ENCODE measurements at regions not wholly inside any gene's neighbourhood (a gene's known extent, or its start where the extent isn't known, plus 50 kb on each side); places are given as distances from the start of the nearest gene placed in this dataset.
A peak's percentile ranks its signal among the peaks of the same experiment; 100 is the strongest.
"Not testable (repeated sequence)": the region's sequence is repeated elsewhere in the genome, so short reads cannot be mapped to it uniquely, and the experiment has no call there.

DNA sequence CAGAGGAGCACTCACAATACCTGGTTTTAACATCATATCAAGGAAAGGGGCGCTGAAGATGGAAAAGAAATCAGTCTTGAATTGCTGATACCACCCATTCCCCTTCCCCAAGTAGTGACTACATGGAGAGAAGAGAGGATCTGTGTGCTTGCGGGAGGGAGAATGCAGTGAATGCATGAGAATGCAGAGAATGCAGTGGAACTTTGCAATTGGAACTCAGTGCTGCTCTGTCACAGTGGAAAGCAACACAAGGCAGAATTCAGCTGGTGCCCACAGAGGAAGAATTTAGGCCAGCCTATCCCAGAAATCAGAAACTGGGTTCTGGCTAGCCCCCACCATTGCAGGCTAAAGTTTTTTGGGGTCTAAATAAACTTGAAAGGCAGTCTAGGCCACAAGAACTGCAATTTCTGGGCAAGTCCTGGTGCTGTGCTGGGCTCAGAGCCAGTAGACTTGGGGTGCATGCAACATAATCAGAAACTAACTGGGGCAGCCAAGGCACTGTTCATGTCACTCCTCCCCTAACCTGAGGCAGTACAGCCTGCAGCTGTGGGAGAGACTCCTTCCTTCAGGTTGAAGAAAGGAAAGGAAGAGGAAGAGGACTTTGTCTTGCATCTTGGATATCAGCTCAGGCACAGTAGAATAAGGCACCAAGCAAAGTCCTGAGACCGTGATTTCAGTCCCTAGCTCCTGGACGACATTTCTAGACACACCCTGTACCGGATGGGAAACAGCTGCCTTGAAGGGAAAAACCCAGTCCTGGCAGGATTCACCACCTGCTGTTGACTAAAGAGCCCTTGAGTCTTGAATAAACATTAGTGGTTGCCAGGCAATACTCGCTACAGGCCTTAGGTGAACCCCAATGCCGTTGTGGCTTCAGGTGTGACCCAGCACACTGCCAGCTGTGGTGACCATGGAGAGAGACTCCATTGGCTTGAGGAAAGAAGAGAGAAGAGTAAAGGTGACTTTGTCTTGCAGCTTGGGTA, 329.3 kb downstream of the TBL1XR1 start:
- peak; percentile 99 for DNase-seq

DNA sequence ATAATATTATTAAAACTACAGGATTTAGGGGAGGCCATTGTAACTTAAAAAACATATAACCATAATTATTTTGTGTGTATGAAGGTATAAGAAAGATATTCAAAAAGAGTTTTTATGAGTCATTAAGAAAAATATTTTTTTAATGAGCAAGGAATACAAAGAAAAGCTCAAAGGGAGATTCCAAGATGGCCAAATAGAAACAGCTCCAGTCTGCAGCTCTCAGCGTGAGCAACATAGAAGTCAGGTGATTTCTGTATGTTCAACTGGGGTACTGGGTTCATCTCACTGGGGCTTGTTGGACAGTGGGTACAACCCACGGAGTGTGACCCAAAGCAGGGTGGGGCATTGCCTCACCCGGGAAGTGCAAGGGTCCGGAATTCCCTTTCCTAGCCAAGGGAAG, 336.1 kb downstream of the TBL1XR1 start:
- no peak for DNase-seq

DNA sequence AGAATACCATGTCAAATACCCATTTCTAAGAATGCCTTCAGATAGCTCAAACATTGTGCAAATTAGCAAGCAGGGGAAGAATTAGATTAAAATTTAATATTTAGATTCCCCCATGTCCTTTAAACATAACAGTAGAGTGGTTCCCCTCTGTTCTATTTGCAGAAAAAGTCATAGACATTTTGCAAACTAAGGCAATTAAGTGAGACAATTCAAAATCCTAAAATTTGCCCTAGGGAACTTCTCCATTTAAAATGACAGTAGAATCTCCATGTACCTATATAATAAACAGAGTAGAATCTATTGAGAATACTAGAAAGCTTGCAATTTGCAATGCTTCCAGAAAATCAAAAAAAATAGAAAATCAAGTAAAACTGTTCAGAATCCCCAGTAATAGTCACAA, 340.6 kb downstream of the TBL1XR1 start:
- DNase-seq, result no peak

DNA sequence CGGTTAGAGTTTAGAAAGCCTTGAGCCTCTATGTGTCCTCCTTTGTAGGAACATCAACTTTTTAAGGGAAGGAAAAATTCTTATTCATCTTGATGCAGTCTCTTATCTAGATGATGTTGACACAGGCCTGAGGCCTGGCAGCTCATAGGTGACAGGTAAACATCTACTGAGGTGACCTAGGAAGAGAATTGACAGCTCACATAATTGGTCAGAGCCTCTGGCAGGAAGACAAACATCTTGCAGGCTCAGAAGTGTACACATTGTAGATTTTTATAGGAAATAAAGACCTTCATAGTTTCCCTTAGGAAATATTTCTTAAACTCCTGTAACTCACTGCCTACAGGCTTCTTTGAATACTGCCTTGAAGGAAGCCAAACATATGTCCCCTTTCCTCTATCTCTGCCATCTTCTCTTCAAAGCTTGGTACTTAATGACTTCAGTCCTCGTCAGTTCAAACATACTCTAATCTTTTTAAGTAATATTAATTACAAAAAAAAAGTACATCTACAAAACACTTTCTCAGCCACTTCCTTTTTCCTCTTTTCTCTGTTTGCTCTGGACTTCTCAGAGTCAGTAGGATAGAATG, 341.3 kb downstream of the TBL1XR1 start:
- DNase-seq, result peak; percentile 19

DNA sequence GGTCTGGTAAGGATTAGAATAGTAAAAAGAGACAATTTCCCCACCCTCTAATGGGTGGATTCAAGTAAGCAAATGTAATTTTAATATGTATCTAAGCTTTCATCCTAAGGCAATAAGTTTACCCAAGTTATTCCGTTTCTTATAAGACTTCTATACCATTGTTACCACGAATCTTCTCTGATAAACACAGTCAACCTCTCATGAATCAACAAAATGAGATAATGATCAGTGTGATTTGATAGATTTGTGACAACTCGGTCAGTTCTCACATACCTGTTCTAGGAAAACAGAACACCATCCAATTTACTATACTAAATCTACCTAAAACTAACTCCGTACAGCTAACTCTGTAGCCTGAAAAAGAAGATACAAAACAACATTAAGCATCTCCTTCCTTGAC, 342.1 kb downstream of the TBL1XR1 start:
- no peak for DNase-seq

DNA sequence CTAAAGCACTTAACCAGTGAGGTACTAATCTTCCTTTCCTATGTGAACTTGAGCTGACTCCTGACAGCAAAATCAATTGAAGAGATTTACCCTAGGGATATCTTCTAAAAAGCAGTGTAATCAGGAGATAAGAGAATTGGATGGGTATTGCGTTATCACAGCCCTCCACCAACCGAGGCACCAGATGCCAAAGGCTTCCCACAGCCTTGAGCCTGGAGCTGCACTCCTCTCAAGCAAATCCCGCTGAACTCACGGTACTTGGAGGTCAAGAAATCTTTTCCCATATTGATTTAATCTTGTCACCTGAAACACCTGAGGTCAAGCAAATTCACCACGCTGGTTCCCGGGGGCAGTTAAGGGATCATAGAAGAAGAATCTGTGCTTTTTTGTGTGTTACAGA, 346.8 kb downstream of the TBL1XR1 start:
- DNase-seq, result no peak

DNA sequence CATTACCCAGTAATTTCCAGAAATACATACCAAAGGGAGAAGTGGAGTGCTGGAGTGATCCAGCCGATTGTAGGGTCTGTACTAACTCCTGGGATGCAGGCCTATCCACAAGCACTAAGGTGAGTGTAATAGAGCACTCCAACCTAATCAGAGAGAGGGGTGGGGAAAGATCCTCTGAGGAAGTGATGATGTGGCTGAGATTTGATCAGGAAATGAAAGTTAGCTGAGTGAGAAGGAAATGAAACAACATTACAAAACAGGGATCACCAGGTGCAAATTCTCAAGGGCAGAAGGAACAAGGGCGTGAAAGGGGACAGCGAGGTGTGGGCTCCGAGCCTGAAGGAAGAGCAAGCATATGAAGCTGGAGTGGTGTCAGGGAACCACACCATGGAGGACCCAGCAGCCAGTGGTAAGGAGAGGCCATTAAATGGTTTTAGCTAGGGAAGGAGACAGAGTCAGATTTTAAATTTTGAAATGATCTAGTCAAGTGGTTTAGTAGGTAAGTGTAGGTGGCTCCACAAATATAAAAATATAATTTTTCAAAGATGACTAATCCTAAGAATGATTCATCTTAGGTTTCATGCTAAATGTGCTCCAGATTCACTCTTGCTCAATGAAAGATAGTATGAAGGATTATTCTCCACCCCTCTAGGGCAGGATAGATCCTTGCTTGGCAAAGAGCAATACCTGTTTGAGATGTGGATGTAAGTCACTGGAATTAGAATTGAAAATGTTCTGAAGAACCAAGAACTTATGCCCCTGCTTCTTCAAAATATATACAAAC, 348.7 kb downstream of the TBL1XR1 start:
- DNase-seq, result no peak

DNA sequence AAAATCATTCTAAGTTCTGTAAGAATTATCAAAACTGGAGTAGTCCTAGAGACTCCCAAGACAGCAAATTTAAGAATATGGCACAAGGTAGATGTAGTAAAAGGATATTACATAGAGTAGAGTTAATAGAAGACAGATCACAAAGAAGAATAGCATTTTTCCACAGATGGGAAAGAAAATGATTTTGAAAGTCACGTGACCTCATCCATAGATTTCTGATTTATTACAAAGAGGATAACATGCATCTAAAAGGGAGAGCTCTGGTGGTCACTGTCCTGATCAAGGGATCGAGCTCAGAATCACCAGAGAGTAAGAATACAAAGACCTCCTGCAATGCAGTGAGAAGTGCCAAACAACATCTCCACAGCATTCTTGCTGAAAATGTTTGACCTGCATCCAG, 354.4 kb downstream of the TBL1XR1 start:
- DNase-seq, result no peak

DNA sequence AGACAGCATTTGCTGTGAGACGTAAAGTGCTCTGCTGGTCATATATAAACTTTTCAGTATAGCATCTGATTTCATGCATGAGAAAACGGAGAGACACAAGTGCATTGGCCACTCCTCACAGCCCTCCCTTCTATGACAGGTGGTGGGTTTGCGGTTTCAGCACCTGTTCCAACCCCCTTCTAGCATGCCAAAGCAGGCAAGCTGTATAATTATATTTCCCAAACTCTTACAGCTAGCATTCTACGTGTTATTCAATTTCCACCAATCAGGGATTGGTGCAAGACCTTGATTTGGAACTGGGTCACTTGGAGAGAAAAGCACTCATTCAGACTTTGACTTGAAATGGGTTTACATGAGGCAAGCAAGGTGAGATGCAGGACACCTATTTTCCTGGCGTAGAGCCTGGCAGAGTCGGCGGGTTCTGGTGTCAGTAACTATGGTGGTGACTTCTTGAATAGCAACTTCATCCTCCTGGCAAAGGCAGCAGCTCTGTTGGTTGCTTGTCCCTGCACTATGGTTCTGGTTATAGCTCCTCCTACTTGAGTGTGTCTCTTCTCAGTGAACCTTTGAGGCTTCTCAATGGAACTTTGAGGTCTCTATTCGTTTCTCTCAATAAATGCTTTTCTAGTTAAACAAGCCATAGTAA, 356.5 kb downstream of the TBL1XR1 start:
- no peak for DNase-seq

DNA sequence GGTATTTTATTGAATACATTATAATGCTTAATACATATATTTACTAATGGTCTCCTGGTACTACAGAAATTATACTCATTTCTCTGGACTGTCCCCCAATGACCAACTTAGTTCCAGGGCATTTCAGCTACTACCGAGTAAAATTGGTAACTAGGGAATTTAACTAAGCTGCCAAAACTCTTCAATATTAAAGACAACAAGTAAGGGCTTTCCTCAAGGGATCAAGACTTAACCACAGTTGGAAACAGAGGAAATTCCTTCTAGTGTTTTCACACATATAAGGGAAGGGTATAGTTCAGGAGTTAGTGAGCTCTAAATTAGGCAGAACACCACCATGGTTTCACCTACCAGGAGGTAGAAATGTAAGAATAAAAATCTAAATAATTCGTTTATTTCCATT, 357.4 kb downstream of the TBL1XR1 start:
- no peak for DNase-seq

DNA sequence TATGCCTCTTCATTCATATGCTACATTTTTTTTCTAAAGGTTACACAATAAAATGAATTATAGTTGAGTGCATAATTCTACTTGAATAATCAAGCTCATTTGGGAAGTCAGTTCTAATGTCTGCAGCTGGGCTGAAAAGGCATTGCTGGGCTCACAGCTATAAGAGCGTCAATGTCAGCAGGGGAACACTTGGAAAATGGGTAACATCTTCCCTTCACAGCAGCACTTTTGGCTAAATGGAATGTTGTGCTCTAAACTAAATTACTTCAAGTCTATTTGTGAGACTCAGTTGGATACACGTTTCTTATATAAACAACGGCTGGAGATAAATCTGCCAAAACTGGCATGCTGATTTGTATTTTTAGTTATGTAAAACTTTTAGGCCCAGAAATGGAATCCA, 357.8 kb downstream of the TBL1XR1 start:
- no peak for DNase-seq

DNA sequence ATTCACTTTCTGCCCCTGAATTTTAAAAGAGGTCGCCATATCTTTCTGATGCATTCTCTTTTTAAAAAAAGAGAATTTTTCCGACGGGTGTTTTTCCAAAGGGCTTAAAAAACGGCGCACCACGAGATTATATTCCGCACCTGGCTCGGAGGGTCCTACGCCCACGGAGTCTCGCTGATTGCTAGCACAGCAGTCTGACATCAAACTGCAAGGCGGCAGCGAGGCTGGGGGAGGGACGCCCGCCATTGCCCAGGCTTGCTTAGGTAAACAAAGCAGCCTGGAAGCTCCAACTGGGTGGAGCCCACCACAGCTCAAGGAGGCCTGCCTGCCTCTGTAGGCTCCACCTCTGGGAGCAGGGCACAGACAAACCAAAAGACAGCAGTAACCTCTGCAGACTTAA, 370.0 kb downstream of the TBL1XR1 start:
- DNase-seq, result not testable (repeated sequence)

DNA sequence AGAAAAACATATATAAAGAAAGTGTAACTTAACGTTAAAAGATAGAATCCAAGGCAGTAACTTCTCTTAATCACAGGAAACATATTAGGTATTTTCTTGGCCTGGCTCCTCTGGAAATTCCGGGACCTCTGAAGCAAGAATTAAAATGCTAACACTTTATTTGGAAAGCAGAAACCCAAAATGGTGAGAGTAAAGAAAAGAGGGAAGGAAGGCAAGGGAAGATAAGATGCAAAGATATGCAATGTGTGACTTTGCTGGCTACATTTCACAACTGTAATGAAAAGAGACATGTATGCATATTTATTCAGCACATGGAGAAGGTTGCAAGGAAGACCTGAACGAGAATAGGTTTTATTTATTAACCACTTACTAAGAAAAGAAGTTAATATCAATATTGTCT, 372.5 kb downstream of the TBL1XR1 start:
- no peak for DNase-seq

DNA sequence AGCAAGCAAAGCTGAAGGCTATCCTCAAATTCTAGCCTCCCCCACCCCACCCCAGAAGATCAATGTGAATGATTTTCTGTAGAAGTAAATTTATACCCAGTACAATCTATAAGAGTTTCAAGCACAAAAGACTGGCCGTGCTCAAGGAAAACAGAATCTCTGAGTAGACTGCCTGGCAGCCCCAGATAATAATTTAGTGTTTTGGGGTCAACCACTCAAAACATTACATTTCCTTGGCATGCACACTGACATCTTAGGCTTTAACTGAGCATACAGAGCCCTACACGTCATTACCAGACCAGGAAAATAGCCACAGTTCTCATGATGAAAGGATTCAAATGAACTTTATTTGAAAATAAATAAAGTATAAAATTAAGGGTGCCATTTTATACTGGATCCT, 376.5 kb downstream of the TBL1XR1 start:
- no peak for DNase-seq

DNA sequence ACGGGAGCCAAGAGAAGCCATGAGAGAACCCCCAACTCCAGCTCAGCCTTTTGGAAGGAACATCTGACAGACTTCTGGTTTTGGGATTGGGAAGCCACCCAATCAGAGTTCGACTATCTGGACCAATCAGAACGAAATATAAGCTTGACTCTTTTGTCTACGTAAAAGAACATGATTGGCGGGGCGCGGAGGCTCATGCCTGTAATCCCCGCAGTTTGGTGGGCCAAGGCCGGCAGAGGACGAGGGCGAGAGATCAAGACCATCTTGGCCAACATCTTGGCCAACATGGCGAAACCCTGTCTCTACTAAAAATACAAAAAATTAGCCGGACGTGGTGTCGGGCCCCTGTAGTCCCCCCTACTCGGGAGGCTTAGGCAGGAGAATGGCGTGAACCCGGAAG, 380.3 kb downstream of the TBL1XR1 start:
- DNase-seq, result no peak

DNA sequence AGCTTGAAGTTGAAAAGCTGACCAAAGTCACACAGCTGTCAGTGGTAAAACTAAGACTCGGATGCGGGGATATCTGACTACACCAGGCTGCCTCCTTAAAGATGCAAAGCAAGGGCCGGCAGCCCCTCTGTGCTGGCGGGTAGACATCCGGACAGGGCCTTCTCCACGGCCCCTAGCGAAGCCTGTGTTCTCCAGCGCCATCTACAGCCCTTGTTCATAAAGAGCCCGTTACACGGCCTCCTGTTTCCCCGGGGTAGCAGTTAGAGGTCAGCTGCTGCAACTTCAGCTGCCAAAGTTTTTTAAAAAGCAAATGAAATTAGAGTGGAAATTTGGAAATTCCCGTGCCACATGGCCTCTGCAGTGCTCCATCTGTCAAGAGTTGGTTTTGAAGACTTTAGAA, 383.0 kb downstream of the TBL1XR1 start:
- DNase-seq, result no peak

DNA sequence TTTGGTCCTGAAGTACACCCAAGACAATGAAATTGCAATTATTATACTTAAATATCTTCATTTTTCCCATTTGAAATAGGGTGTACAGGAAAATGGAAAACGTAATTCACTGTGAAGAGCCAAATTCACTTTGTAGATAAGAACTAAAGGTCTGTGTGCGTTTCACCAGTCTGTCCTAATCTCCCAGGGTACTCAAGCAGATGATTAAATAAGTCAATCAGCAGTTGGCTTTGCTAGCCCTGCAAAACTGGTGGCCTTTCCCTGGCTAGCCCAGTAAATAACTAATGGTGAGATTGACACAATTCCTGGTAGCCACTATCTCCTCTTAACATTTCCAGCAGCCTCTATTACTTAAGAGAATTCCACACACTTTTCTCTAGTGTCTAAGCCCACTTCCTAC, 389.3 kb downstream of the TBL1XR1 start:
- no peak for DNase-seq

DNA sequence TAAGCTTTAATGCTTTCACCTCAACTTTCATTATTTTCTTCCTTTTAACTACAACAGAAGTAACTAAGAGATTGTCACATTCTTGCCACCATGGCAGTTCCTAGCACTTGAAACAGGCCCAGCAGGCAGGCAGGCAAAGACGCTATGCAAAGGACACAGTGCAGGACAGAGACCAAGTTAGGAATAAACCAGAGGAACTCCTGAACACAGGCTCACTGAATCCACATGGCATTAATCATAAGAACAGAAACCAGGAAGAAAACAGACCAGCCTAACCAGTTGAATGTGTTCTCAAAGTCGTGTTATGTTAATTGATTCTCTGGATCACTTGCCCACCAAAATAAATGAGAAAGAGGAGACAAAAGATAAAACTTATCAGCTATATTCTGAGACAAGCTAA, 397.6 kb downstream of the TBL1XR1 start:
- no peak for DNase-seq

DNA sequence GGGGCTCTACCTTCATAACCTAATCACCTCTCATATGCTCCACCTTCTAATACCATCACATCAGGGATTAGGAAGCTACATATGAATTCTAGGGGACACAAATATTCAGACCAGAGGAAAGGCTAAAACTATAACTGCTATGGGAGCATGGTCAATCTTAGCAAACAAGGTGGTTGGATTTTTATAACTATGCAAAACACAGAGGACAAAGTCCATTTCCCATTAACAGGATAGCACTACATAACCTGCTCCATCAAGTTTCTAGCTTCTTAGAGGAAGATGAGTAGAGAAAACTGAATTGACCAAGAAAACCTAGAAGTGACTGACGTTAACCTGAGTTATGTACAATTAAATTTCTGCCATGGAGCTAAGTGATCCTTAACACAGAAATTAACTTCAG, 398.6 kb downstream of the TBL1XR1 start:
- DNase-seq, result no peak

DNA sequence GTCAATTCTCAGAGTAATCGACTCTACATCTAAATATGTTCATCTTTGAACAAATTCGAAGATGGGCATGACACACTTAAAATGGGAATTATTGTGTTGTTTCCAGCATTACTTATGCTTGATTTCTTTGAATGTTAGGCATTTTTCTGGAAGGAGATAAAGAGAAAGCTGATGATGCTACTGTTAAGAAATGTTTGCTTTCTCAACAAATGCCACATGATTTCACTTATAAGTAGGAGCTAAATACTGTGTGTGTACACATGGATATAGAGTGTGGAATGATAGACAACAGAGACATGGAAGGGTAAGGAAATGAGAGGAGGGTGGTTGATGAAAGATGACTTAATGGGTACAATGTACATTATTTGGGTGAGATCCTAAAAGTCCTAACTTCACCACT, 400.9 kb downstream of the TBL1XR1 start:
- no peak for DNase-seq

DNA sequence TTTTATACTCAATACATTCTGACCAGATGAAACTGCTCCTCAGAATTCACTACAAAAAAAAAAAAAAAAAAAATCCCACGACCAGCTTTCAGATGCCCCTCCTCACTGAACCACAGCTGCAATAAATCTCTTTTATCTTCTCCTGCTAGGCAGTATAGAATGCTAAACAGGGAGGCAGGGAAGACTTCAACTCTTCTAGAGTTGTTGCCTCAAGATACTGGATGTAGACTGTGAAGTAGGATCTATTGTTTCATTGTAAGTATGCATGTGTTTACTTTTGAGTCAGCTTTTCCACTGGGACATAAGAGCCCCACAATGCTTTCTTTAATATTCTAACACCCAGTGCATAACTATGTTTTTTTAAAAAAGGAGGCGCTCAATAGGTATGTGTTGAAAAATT, 401.4 kb downstream of the TBL1XR1 start:
- no peak for DNase-seq

DNA sequence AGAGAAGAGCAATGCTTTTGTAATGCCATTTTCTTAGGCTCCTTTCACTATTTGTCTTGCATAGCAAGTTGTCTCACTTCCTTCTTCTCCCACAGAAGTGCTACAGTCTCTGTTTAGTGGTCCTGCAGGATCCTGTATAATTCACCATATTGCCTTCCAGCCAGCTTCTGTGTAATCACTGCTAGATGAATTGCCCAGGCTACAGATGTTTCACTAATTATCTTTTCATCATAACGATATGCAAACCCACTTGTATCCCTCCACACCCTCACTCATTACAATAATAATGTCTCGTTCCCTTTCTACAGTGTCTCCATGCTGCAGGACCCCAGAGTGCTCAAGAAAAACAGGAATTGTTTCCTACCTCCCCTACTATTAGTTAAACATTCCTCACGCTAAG, 402.9 kb downstream of the TBL1XR1 start:
- DNase-seq, result no peak

DNA sequence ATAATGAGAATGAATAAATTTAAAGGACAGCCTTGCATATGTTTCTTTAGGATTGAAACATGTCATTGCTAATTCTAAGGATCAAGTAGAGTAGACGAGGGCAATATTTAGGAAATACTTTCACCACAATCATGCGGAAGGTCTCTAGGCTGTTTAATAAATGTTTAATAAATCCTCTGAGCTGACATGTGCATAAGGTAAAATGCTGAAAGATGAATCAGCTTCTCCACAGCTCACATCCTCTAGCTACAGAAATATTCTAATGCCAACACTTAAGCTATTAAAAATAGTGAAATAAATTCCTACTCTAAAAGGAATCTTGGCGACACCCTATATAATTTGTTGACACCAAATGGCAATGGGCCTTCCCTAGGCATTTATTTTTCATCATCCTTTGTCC, 407.3 kb downstream of the TBL1XR1 start:
- no peak for DNase-seq
